ENCODE measurements at regions not wholly inside any gene's neighbourhood (a gene's known extent, or its start where the extent isn't known, plus 50 kb on each side); places are given as distances from the start of the nearest gene placed in this dataset.
A peak's percentile ranks its signal among the peaks of the same experiment; 100 is the strongest.

DNA sequence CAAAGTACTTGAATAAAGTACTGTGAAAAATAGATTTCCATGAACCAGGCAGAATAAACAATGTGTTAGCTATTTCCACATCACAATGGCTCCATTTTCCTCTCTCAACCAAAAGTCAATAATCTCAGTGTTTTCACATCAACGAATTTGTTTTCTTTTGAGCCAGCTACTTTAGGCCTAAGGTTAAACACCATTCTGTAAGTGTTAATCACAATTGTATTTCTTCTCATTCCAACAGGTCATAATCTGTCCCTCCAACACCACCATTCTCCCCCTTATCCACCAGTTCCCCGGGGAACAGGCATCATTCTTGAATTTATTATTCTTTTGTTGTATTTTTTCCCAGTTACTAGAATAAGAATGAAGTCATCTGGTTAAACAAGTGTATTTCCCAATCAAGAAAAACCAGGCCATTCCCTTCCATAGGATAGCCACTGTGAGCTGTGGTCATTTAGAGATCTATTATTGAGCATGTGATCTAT, 66.2 kb upstream of the PALMD start:
- no peak for DNase-seq (ENCODE audit: low read depth)
- Histone ChIP-seq H3K27me3 (ENCODE audit: control insufficient read depth, insufficient read depth, low read length) (no peaks in the 10 kb centered on the region), H3K36me3 (ENCODE audit: control insufficient read depth, insufficient read depth, low read length) (no peaks in the 10 kb centered on the region), H3K4me3 (ENCODE audit: low read depth, low read length) (no peak overlapping the region)
- TF ChIP-seq CTCF (IDR thresholded peaks at IDR 0.05; ENCODE audit: insufficient read depth, low read length, poor library complexity, severe bottlenecking), result no peak

DNA sequence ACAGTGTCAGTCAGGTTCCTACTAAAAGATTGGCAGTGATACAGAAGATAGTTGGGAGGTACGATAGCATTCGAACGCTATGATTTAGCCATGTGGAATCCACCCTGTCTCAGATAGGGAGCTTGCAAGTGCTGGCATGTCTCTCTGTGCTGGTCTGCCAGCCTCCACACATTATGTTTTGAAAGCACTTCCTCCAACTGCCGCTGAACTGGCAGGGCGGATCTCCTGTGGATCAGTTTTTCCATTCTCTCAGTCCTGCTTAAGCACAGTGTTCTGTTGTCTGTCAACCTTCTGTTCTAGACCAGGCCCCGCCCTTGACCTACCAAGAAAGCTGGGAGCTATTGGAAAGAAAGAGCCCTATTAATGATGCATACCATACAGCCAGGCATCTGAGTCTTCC, 65.5 kb upstream of the PALMD start:
- DNase-seq (ENCODE audit: low read depth), result no peak
- no peak for TF ChIP-seq CTCF (IDR thresholded peaks at IDR 0.05; ENCODE audit: insufficient read depth, low read length, poor library complexity, severe bottlenecking)
- Histone ChIP-seq H3K36me3 (ENCODE audit: control insufficient read depth, insufficient read depth, low read length) (no peaks in the 10 kb centered on the region), H3K27me3 (ENCODE audit: control insufficient read depth, insufficient read depth, low read length) (no peaks in the 10 kb centered on the region), H3K4me3 (ENCODE audit: low read depth, low read length) (no peak overlapping the region)

DNA sequence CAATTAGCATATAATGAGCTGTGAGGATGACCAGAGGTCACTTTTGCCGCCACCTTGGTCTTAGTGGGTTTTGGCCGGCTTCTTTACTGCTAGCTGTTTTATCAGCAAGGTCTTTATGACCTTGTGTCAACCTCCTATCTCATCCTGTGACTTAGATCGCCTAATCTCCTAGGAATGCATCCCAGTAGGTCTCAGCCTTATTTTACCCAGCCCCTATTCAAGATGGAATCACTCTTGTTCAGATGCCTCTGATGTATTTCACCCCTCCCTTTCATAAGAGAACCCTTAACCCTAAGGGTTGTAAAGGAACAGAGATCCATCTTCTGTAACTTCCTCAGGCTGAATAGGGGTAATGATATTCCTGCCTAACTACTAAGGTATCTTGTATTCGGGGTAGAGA, 58.9 kb upstream of the PALMD start:
- TF ChIP-seq CTCF (IDR thresholded peaks at IDR 0.05; ENCODE audit: insufficient read depth, low read length, poor library complexity, severe bottlenecking), result no peak
- Histone ChIP-seq H3K36me3 (ENCODE audit: control insufficient read depth, insufficient read depth, low read length) (no peaks in the 10 kb centered on the region), H3K4me3 (ENCODE audit: low read depth, low read length) (no peak overlapping the region), H3K27me3 (ENCODE audit: control insufficient read depth, insufficient read depth, low read length) (no peaks in the 10 kb centered on the region)
- DNase-seq (ENCODE audit: low read depth), result no peak

- H3K4me3 ChIP-seq (ENCODE audit: low read depth, low read length), result no peak overlapping the region
- H3K27me3 ChIP-seq (ENCODE audit: control insufficient read depth, insufficient read depth, low read length), result no peaks in the 10 kb centered on the region
- no peaks in the 10 kb centered on the region for H3K36me3 ChIP-seq (ENCODE audit: control insufficient read depth, insufficient read depth, low read length)
- no peak for DNase-seq (ENCODE audit: low read depth)
- no peak for TF ChIP-seq CTCF (IDR thresholded peaks at IDR 0.05; ENCODE audit: insufficient read depth, low read length, poor library complexity, severe bottlenecking)
These were observed 56.7 kb upstream of the PALMD start for GRCh38 chr1:99589186-99589636.

DNA sequence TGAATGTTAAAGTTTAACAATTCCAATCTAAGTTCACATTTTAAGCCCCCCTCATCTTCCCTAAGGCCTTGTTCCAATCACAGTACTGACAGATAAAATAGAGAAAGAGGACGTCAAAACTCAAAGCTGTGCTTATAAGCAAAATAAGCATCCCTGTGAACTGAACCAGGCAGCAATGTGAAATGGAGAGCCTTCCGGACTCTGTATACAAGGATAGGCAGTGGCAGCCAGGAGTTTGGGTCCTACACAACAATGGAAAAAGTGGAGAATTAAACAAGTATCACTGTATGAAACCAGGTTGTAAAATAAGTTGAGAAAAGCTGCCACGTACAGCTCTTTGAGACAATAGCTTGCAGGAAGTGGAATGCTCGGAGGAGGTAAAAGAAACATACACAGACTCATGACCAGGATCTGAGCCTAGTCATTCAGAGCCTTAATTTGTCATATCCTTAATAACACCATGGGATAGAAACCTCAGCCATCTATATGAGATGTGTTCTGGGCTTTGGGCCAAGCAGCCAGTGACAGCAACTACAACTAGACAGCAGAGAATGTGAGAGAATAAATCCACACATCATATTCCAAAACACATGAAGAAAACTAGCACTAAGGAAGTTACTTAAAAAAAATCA, 55.2 kb upstream of the PALMD start:
- no peak overlapping the region for H3K4me3 ChIP-seq (ENCODE audit: low read depth, low read length)
- no peak for TF ChIP-seq CTCF (IDR thresholded peaks at IDR 0.05; ENCODE audit: insufficient read depth, low read length, poor library complexity, severe bottlenecking)
- no peaks in the 10 kb centered on the region for H3K36me3 ChIP-seq (ENCODE audit: control insufficient read depth, insufficient read depth, low read length)
- DNase-seq (ENCODE audit: low read depth), result peak; percentile 91
- H3K27me3 ChIP-seq (ENCODE audit: control insufficient read depth, insufficient read depth, low read length), result no peaks in the 10 kb centered on the region

- no peak overlapping the region for H3K4me3 ChIP-seq (ENCODE audit: low read depth, low read length)
- H3K36me3 ChIP-seq (ENCODE audit: control insufficient read depth, insufficient read depth, low read length), result no peaks in the 10 kb centered on the region
- no peak for TF ChIP-seq CTCF (IDR thresholded peaks at IDR 0.05; ENCODE audit: insufficient read depth, low read length, poor library complexity, severe bottlenecking)
- no peaks in the 10 kb centered on the region for H3K27me3 ChIP-seq (ENCODE audit: control insufficient read depth, insufficient read depth, low read length)
- no peak for DNase-seq (ENCODE audit: low read depth)
These were observed 54.0 kb upstream of the PALMD start for GRCh38 chr1:99591886-99592285.
